Mucosa of rectum (tissue), 2 donors: ENCODE measurements at regions not wholly inside any gene's neighbourhood (a gene's known extent, or its start where the extent isn't known, plus 50 kb on each side); places are given as distances from the start of the nearest gene placed in this dataset.

ENCODE experiments used
- H3K27ac ChIP-seq, 2 donors: one replicate each; pipeline ENCODE4 v1.7.0; 2013; ENCODE audit warnings: inconsistent platforms in 2 of 2, low read depth in 2 of 2, low read length in 2 of 2
- H3K27me3 ChIP-seq, 2 donors: one replicate each; pipeline ENCODE4 v1.7.0; 2013; ENCODE audit warnings: low read length in 2 of 2; ENCODE audit not compliant: control insufficient read depth in 2 of 2, insufficient read depth in 2 of 2
- H3K36me3 ChIP-seq, 2 donors: one replicate each; pipeline ENCODE4 v1.7.0; 2013; ENCODE audit warnings: low read length in 2 of 2; ENCODE audit not compliant: control insufficient read depth in 2 of 2, insufficient read depth in 2 of 2
- H3K4me1 ChIP-seq, 2 donors: one replicate each; pipeline ENCODE4 v1.7.0; 2013; ENCODE audit warnings: low read length in 2 of 2, mild to moderate bottlenecking in 1 of 2; ENCODE audit not compliant: control insufficient read depth in 2 of 2, insufficient read depth in 2 of 2
- H3K4me3 ChIP-seq, 2 donors: one replicate each; pipeline ENCODE4 v1.7.0; 2013; ENCODE audit warnings: low read length in 2 of 2
- H3K9ac ChIP-seq, 2 donors: one replicate each; pipeline ENCODE4 v1.7.0; 2013; ENCODE audit warnings: low read length in 2 of 2, low read depth in 1 of 2, mild to moderate bottlenecking in 1 of 2
- H3K9me3 ChIP-seq, 2 donors: one replicate each; pipeline ENCODE4 v1.7.0; 2013; ENCODE audit warnings: low read length in 2 of 2; ENCODE audit not compliant: control insufficient read depth in 2 of 2
- donor health status: healthy.
- donor health status: Normal muscosa, but diverticular disease.

GRCh38 chr13:111401755-111402154 is 81.3 kb downstream of the TEX29 start:
- Histone ChIP-seq H3K4me1 (no peaks in the 10 kb centered on the region), H3K36me3 (no peaks in the 10 kb centered on the region), H3K4me3 (no peak overlapping the region), H3K27ac (no peak overlapping the region), H3K9me3 (no peaks in the 10 kb centered on the region), H3K9ac (no peak overlapping the region), H3K27me3 (no peaks in the 10 kb centered on the region)

- Histone ChIP-seq H3K27me3 (no peaks in the 10 kb centered on the region), H3K9ac (no peak overlapping the region), H3K9me3 (no peaks in the 10 kb centered on the region), H3K36me3 (no peaks in the 10 kb centered on the region), H3K4me1 (no peaks in the 10 kb centered on the region), H3K27ac (no peak overlapping the region), H3K4me3 (no peak overlapping the region)
These were observed 82.0 kb downstream of the TEX29 start for GRCh38 chr13:111402441-111402840.

- Histone ChIP-seq H3K27me3 (no peaks in the 10 kb centered on the region), H3K4me3 (no peak overlapping the region), H3K27ac (no peak overlapping the region), H3K36me3 (no peaks in the 10 kb centered on the region), H3K9me3 (no peaks in the 10 kb centered on the region), H3K4me1 (no peaks in the 10 kb centered on the region), H3K9ac (no peak overlapping the region)
These were observed 82.8 kb downstream of the TEX29 start for GRCh38 chr13:111403266-111403665.

GRCh38 chr13:111404746-111405145 is 84.3 kb downstream of the TEX29 start:
- no peaks in the 10 kb centered on the region for H3K36me3 ChIP-seq
- H3K27me3 ChIP-seq = peaks cover 0 to 1% of the 10 kb centered on the region in 2 donors
- no peak overlapping the region for H3K4me3 ChIP-seq

GRCh38 chr13:111406636-111407035 is 86.2 kb downstream of the TEX29 start:
- Histone ChIP-seq H3K27ac (no peak overlapping the region), H3K9ac (no peak overlapping the region), H3K27me3 (peaks cover 6 to 7% of the 10 kb centered on the region in 2 donors), H3K4me1 (peaks cover 4 to 10% of the 10 kb centered on the region in 2 donors), H3K9me3 (no peaks in the 10 kb centered on the region), H3K36me3 (no peaks in the 10 kb centered on the region), H3K4me3 (no peak overlapping the region)

More at GRCh38 chr13:111404746-111405145, 84.3 kb downstream of the TEX29 start:
- no peak overlapping the region for H3K27ac ChIP-seq
- H3K9me3 ChIP-seq = no peaks in the 10 kb centered on the region
- no peaks in the 10 kb centered on the region for H3K4me1 ChIP-seq
- no peak overlapping the region for H3K9ac ChIP-seq

GRCh38 chr13:111407381-111408131 is 87.1 kb downstream of the TEX29 start:
- Histone ChIP-seq H3K27me3 (peaks cover 7 to 15% of the 10 kb centered on the region in 2 donors), H3K9ac (no peak overlapping the region), H3K27ac (no peak overlapping the region), H3K9me3 (no peaks in the 10 kb centered on the region), H3K36me3 (no peaks in the 10 kb centered on the region), H3K4me3 (no peak overlapping the region), H3K4me1 (peaks cover 4 to 10% of the 10 kb centered on the region in 2 donors)

- Histone ChIP-seq H3K4me3 (no peak overlapping the region), H3K9ac (no peak overlapping the region), H3K27ac (no peak overlapping the region), H3K27me3 (peaks cover 7 to 24% of the 10 kb centered on the region in 2 donors), H3K9me3 (no peaks in the 10 kb centered on the region), H3K4me1 (peaks cover 4 to 10% of the 10 kb centered on the region in 2 donors), H3K36me3 (no peaks in the 10 kb centered on the region)
These were observed 89.0 kb downstream of the TEX29 start for GRCh38 chr13:111409413-111409812.

GRCh38 chr13:111410232-111411021 is 90.0 kb downstream of the TEX29 start:
- no peak overlapping the region for H3K9ac ChIP-seq
- H3K4me3 ChIP-seq = no peak overlapping the region
- H3K27ac ChIP-seq = no peak overlapping the region
- peaks cover 7 to 24% of the 10 kb centered on the region in 2 donors for H3K27me3 ChIP-seq
- H3K36me3 ChIP-seq = no peaks in the 10 kb centered on the region
- H3K9me3 ChIP-seq = no peaks in the 10 kb centered on the region
- peaks cover 4 to 10% of the 10 kb centered on the region in 2 donors for H3K4me1 ChIP-seq

GRCh38 chr13:111411151-111411858 is 90.9 kb downstream of the TEX29 start:
- Histone ChIP-seq H3K9ac (no peak overlapping the region), H3K27ac (no peak overlapping the region), H3K4me3 (no peak overlapping the region), H3K4me1 (peaks cover 4 to 10% of the 10 kb centered on the region in 2 donors), H3K27me3 (peaks cover 7 to 24% of the 10 kb centered on the region in 2 donors), H3K36me3 (no peaks in the 10 kb centered on the region), H3K9me3 (no peaks in the 10 kb centered on the region)
